ENCODE measurements at regions not wholly inside any gene's neighbourhood (a gene's known extent, or its start where the extent isn't known, plus 50 kb on each side); places are given as distances from the start of the nearest gene placed in this dataset.

GRCh38 chr4:179114615-179115014 lies 1672.4 kb upstream of the AGA start:
- no peaks in the 10 kb centered on the region for H3K27me3 Mint-ChIP-seq
- WGBS (ENCODE audit: insufficient coverage), result no CpG with 5 or more reads among the region's 1 CpG
- no peak overlapping the region for H3K27ac Mint-ChIP-seq
- no peaks in the 10 kb centered on the region for H3K4me1 ChIP-seq (ENCODE audit: control insufficient read depth in 1 of 2, extremely low read depth in 1 of 2, insufficient read depth in 2 of 2, low read length in 2 of 2)
- H3K27ac ChIP-seq (ENCODE audit: low read length), result no peak overlapping the region
- peaks cover 16 to 33% (median 19%) of the 10 kb centered on the region in 3 donors for H3K9me3 Mint-ChIP-seq
- no peak for DNase-seq
- H3K9me3 ChIP-seq, result no peaks in the 10 kb centered on the region
- ChIA-PET POLR2A (no interaction called here), CTCF (interaction anchor here in 1 of 2 donors (1.0 kb wide), 1 partner anchor 12 kb away, joined by 3 read pairs; no protein-coding TSS in a partner anchor)
- H3K4me3 ChIP-seq (ENCODE audit: control insufficient read depth in 1 of 2, extremely low read depth in 1 of 2, low read length in 1 of 2), result no peak overlapping the region
- H3K4me1 Mint-ChIP-seq, result no peaks in the 10 kb centered on the region
- no peaks in the 10 kb centered on the region for H3K36me3 Mint-ChIP-seq
- ATAC-seq (replicated peaks in 1 of 4), result no peak
- no peaks in the 10 kb centered on the region for H3K36me3 ChIP-seq (ENCODE audit: control insufficient read depth in 2 of 2, extremely low read depth in 1 of 2, insufficient read depth in 1 of 2, low read length in 1 of 2)
- no peak overlapping the region for H3K4me3 Mint-ChIP-seq
- H3K27me3 ChIP-seq (replicated peaks in 1 of 2; ENCODE audit: control insufficient read depth in 2 of 2, extremely low read depth in 1 of 2, insufficient read depth in 2 of 2, low read length in 1 of 2), result no peaks in the 10 kb centered on the region

GRCh38 chr4:179116011-179116410 lies 1673.8 kb upstream of the AGA start:
- Mint-ChIP-seq H3K27me3 (no peaks in the 10 kb centered on the region), H3K9me3 (peaks cover 12 to 35% (median 24%) of the 10 kb centered on the region in 3 donors), H3K4me3 (no peak overlapping the region), H3K4me1 (no peaks in the 10 kb centered on the region), H3K27ac (no peak overlapping the region), H3K36me3 (no peaks in the 10 kb centered on the region)
- H3K9me3 ChIP-seq, result no peaks in the 10 kb centered on the region
- no CpG with 5 or more reads among the region's 2 CpGs for WGBS (ENCODE audit: insufficient coverage)
- no peaks in the 10 kb centered on the region for H3K36me3 ChIP-seq (ENCODE audit: control insufficient read depth in 2 of 2, extremely low read depth in 1 of 2, insufficient read depth in 1 of 2, low read length in 1 of 2)
- no peaks in the 10 kb centered on the region for H3K4me1 ChIP-seq (ENCODE audit: control insufficient read depth in 1 of 2, extremely low read depth in 1 of 2, insufficient read depth in 2 of 2, low read length in 2 of 2)
- no peaks in the 10 kb centered on the region for H3K27me3 ChIP-seq (replicated peaks in 1 of 2; ENCODE audit: control insufficient read depth in 2 of 2, extremely low read depth in 1 of 2, insufficient read depth in 2 of 2, low read length in 1 of 2)
- no peak overlapping the region for H3K27ac ChIP-seq (ENCODE audit: low read length)
- DNase-seq (no peak), ATAC-seq (replicated peaks in 1 of 4) (no peak)
- ChIA-PET CTCF (no interaction called here), POLR2A (no interaction called here)
- H3K4me3 ChIP-seq (ENCODE audit: control insufficient read depth in 1 of 2, extremely low read depth in 1 of 2, low read length in 1 of 2), result no peak overlapping the region

GRCh38 chr4:179116581-179116980 lies 1674.3 kb upstream of the AGA start:
- POLR2A ChIA-PET, result no interaction called here
- H3K9me3 Mint-ChIP-seq, result peaks cover 13 to 32% (median 24%) of the 10 kb centered on the region in 3 donors
- no peaks in the 10 kb centered on the region for H3K27me3 ChIP-seq (replicated peaks in 1 of 2; ENCODE audit: control insufficient read depth in 2 of 2, extremely low read depth in 1 of 2, insufficient read depth in 2 of 2, low read length in 1 of 2)
- H3K27me3 Mint-ChIP-seq, result no peaks in the 10 kb centered on the region
- no peak for ATAC-seq (replicated peaks in 1 of 4)
- no peaks in the 10 kb centered on the region for H3K4me1 ChIP-seq (ENCODE audit: control insufficient read depth in 1 of 2, extremely low read depth in 1 of 2, insufficient read depth in 2 of 2, low read length in 2 of 2)
- no peaks in the 10 kb centered on the region for H3K36me3 Mint-ChIP-seq
- H3K36me3 ChIP-seq (ENCODE audit: control insufficient read depth in 2 of 2, extremely low read depth in 1 of 2, insufficient read depth in 1 of 2, low read length in 1 of 2), result no peaks in the 10 kb centered on the region
- no peak overlapping the region for H3K4me3 Mint-ChIP-seq
- H3K27ac ChIP-seq (ENCODE audit: low read length), result no peak overlapping the region
- no peaks in the 10 kb centered on the region for H3K9me3 ChIP-seq
- H3K4me1 Mint-ChIP-seq, result no peaks in the 10 kb centered on the region
- no peak for DNase-seq
- H3K4me3 ChIP-seq (ENCODE audit: control insufficient read depth in 1 of 2, extremely low read depth in 1 of 2, low read length in 1 of 2), result no peak overlapping the region
- H3K27ac Mint-ChIP-seq, result no peak overlapping the region
- 18% methylated on average over 2 of the region's 2 CpGs for WGBS (ENCODE audit: insufficient coverage)
- CTCF ChIA-PET, result no interaction called here

- H3K27ac Mint-ChIP-seq, result no peak overlapping the region
- Histone ChIP-seq H3K36me3 (ENCODE audit: control insufficient read depth in 2 of 2, extremely low read depth in 1 of 2, insufficient read depth in 1 of 2, low read length in 1 of 2) (no peaks in the 10 kb centered on the region), H3K4me1 (ENCODE audit: control insufficient read depth in 1 of 2, extremely low read depth in 1 of 2, insufficient read depth in 2 of 2, low read length in 2 of 2) (no peaks in the 10 kb centered on the region), H3K27ac (ENCODE audit: low read length) (no peak overlapping the region), H3K27me3 (replicated peaks in 1 of 2; ENCODE audit: control insufficient read depth in 2 of 2, extremely low read depth in 1 of 2, insufficient read depth in 2 of 2, low read length in 1 of 2) (no peaks in the 10 kb centered on the region), H3K9me3 (peaks cover 2% of the 10 kb centered on the region), H3K4me3 (ENCODE audit: control insufficient read depth in 1 of 2, extremely low read depth in 1 of 2, low read length in 1 of 2) (no peak overlapping the region)
- H3K36me3 Mint-ChIP-seq, result no peaks in the 10 kb centered on the region
- ChIA-PET CTCF (no interaction called here), POLR2A (no interaction called here)
- no peaks in the 10 kb centered on the region for H3K27me3 Mint-ChIP-seq
- H3K9me3 Mint-ChIP-seq, result peaks cover 13 to 23% (median 17%) of the 10 kb centered on the region in 3 donors
- WGBS (ENCODE audit: insufficient coverage), result no CpG with 5 or more reads among the region's 2 CpGs
- no peak for ATAC-seq (replicated peaks in 1 of 4)
- no peak overlapping the region for H3K4me3 Mint-ChIP-seq
- no peak for DNase-seq
- no peaks in the 10 kb centered on the region for H3K4me1 Mint-ChIP-seq
These were observed 1680.8 kb upstream of the AGA start for GRCh38 chr4:179123084-179123483.

- Mint-ChIP-seq H3K27ac (no peak overlapping the region), H3K27me3 (no peaks in the 10 kb centered on the region), H3K36me3 (no peaks in the 10 kb centered on the region), H3K4me3 (no peak overlapping the region), H3K4me1 (no peaks in the 10 kb centered on the region), H3K9me3 (peaks cover 15 to 20% (median 17%) of the 10 kb centered on the region in 3 donors)
- no peaks in the 10 kb centered on the region for H3K27me3 ChIP-seq (replicated peaks in 1 of 2; ENCODE audit: control insufficient read depth in 2 of 2, extremely low read depth in 1 of 2, insufficient read depth in 2 of 2, low read length in 1 of 2)
- no peaks in the 10 kb centered on the region for H3K4me1 ChIP-seq (ENCODE audit: control insufficient read depth in 1 of 2, extremely low read depth in 1 of 2, insufficient read depth in 2 of 2, low read length in 2 of 2)
- H3K4me3 ChIP-seq (ENCODE audit: control insufficient read depth in 1 of 2, extremely low read depth in 1 of 2, low read length in 1 of 2), result no peak overlapping the region
- 94% methylated on average over 2 of the region's 4 CpGs for WGBS (ENCODE audit: insufficient coverage)
- no peak overlapping the region for H3K27ac ChIP-seq (ENCODE audit: low read length)
- POLR2A ChIA-PET, result interaction anchor here in 1 of 2 donors (0.7 kb wide), 1 partner anchor 12 kb away, joined by 7 read pairs; no protein-coding TSS in a partner anchor
- H3K9me3 ChIP-seq, result peaks cover 2% of the 10 kb centered on the region
- ATAC-seq (replicated peaks in 1 of 4) (no peak), DNase-seq (no peak)
- CTCF ChIA-PET, result no interaction called here
- H3K36me3 ChIP-seq (ENCODE audit: control insufficient read depth in 2 of 2, extremely low read depth in 1 of 2, insufficient read depth in 1 of 2, low read length in 1 of 2), result no peaks in the 10 kb centered on the region
These were observed 1682.2 kb upstream of the AGA start for GRCh38 chr4:179124419-179124818.

- no peak overlapping the region for H3K4me3 ChIP-seq (ENCODE audit: control insufficient read depth in 1 of 2, extremely low read depth in 1 of 2, low read length in 1 of 2)
- CTCF ChIA-PET, result no interaction called here
- H3K9me3 ChIP-seq, result peaks cover 2% of the 10 kb centered on the region
- H3K27me3 ChIP-seq (replicated peaks in 1 of 2; ENCODE audit: control insufficient read depth in 2 of 2, extremely low read depth in 1 of 2, insufficient read depth in 2 of 2, low read length in 1 of 2), result no peaks in the 10 kb centered on the region
- H3K36me3 Mint-ChIP-seq, result no peaks in the 10 kb centered on the region
- H3K27ac ChIP-seq (ENCODE audit: low read length), result no peak overlapping the region
- H3K9me3 Mint-ChIP-seq, result peaks cover 18 to 20% (median 18%) of the 10 kb centered on the region in 3 donors
- DNase-seq, result no peak
- WGBS (ENCODE audit: insufficient coverage), result no CpG with 5 or more reads among the region's 1 CpG
- H3K27me3 Mint-ChIP-seq, result no peaks in the 10 kb centered on the region
- no peaks in the 10 kb centered on the region for H3K4me1 Mint-ChIP-seq
- no peak overlapping the region for H3K4me3 Mint-ChIP-seq
- no peak overlapping the region for H3K27ac Mint-ChIP-seq
- POLR2A ChIA-PET, result interaction anchor here in 1 of 2 donors (0.7 kb wide), 2 partner anchors 11 to 117 kb away, joined by 3 to 7 read pairs; no protein-coding TSS in a partner anchor
- H3K4me1 ChIP-seq (ENCODE audit: control insufficient read depth in 1 of 2, extremely low read depth in 1 of 2, insufficient read depth in 2 of 2, low read length in 2 of 2), result no peaks in the 10 kb centered on the region
- ATAC-seq (replicated peaks in 1 of 4), result no peak
- H3K36me3 ChIP-seq (ENCODE audit: control insufficient read depth in 2 of 2, extremely low read depth in 1 of 2, insufficient read depth in 1 of 2, low read length in 1 of 2), result no peaks in the 10 kb centered on the region
These were observed 1682.7 kb upstream of the AGA start for GRCh38 chr4:179124957-179125356.

- H3K36me3 Mint-ChIP-seq, result no peaks in the 10 kb centered on the region
- peaks cover 16 to 18% (median 17%) of the 10 kb centered on the region in 3 donors for H3K9me3 Mint-ChIP-seq
- 67% methylated on average over 1 of the region's 2 CpGs for WGBS (ENCODE audit: insufficient coverage)
These were observed 1683.6 kb upstream of the AGA start for GRCh38 chr4:179125870-179126269.

More at GRCh38 chr4:179125870-179126269, 1683.6 kb upstream of the AGA start:
- H3K27ac ChIP-seq (ENCODE audit: low read length), result no peak overlapping the region
- no peak overlapping the region for H3K4me3 Mint-ChIP-seq
- POLR2A ChIA-PET, result no interaction called here
- H3K36me3 ChIP-seq (ENCODE audit: control insufficient read depth in 2 of 2, extremely low read depth in 1 of 2, insufficient read depth in 1 of 2, low read length in 1 of 2), result no peaks in the 10 kb centered on the region
- no peaks in the 10 kb centered on the region for H3K4me1 Mint-ChIP-seq
- no peaks in the 10 kb centered on the region for H3K27me3 Mint-ChIP-seq
- no peak for ATAC-seq (replicated peaks in 1 of 4)
- CTCF ChIA-PET, result no interaction called here
- no peaks in the 10 kb centered on the region for H3K4me1 ChIP-seq (ENCODE audit: control insufficient read depth in 1 of 2, extremely low read depth in 1 of 2, insufficient read depth in 2 of 2, low read length in 2 of 2)
- no peak overlapping the region for H3K27ac Mint-ChIP-seq
- H3K9me3 ChIP-seq, result peaks cover 2% of the 10 kb centered on the region
- DNase-seq, result no peak
- no peaks in the 10 kb centered on the region for H3K27me3 ChIP-seq (replicated peaks in 1 of 2; ENCODE audit: control insufficient read depth in 2 of 2, extremely low read depth in 1 of 2, insufficient read depth in 2 of 2, low read length in 1 of 2)
- no peak overlapping the region for H3K4me3 ChIP-seq (ENCODE audit: control insufficient read depth in 1 of 2, extremely low read depth in 1 of 2, low read length in 1 of 2)
